ENCODE measurements at regions not wholly inside any gene's neighbourhood (a gene's known extent, or its start where the extent isn't known, plus 50 kb on each side); places are given as distances from the start of the nearest gene placed in this dataset.

DNA sequence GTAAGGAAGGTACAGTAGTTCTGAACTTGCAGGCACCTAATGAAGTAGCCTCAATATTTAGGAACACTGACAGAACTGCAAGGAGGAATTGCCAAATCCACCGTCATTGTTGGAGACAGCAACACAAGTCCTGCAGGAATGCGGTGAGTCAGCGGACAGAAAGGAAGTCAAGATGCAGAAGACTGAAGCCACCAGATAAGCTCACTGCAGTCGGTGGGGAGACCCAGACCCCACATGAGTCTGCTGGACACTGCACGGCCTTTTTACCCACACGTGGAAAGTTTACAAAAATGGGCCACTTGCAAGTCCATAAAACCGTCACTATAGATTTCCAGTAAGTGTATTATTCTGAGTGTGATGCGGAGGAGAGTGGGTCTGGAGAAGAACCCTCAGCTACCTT, 1471.6 kb downstream of the TBC1D22A start:
- DNase-seq: no peak

GRCh38 chr22:48233586-48233985, 1471.1 kb downstream of the TBC1D22A start:
- no peak for DNase-seq

DNA sequence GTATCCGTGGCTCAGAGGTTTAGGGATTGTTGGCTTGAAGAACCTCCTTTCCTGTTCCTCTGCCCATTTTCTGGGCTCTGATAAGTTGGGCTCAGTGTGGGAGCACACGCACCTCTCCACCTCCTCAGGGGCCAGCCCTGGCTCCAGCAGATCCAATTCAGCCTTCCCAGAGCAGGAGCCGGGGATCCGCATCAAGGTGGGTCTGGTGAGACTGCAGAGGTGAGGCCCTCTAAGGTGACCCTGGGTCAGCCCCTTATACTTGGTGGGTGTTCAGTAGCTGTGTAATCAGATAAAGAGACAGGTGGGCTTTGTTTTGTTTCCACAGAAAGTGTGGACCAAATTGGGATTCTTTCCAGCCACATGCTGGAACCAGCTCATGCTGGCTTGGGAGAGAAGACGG, 1466.0 kb downstream of the TBC1D22A start:
- no peak for DNase-seq

- no peak for DNase-seq
Measured at GRCh38 chr22:48227341-48228018, 1465.0 kb downstream of the TBC1D22A start.

DNA sequence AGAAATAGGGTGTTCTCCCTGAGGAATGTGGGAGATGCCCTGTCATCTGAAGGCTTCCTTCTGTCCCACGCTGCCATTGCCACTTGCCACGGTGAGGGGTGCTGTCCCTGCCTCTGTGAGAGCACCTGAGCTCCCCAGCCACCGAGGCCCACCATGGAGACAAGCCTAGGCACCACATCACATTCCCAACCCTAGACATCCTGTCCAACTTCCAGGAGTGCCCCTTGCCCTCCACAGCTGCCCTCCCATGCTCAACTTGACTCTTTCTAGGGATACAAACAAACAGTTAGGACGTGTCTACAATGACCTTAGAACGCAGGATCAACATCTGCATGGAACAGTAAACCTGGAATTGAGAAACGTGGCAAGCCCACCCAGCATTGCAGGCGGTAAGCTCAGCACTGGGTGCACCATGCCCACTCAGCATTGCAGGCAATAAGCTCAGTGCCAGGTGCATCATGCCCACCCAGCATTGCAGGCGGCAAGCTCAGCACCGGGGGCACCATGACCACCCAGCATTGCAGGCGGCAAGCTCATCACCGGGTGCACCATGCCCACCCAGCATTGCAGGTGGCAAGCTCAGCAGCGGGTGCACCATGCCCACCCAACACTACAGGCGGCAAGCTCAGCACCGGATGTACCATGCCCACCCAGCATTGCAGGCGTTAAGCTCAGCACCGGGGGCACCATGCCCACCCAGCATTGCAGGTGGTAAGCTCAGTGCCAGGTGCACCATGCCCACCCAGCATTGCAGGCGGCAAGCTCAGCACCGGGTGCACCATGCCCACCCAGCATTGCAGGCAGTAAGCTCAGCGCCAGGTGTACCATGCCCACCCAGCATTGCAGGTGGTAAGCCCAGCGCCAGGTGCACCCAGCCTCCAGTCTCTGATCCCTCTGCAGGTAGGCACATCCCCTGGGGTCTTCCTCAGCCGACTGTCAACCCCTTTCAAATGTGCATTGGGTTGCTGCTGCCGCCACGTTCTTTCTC, 1463.9 kb downstream of the TBC1D22A start:
- DNase-seq: no peak

DNA sequence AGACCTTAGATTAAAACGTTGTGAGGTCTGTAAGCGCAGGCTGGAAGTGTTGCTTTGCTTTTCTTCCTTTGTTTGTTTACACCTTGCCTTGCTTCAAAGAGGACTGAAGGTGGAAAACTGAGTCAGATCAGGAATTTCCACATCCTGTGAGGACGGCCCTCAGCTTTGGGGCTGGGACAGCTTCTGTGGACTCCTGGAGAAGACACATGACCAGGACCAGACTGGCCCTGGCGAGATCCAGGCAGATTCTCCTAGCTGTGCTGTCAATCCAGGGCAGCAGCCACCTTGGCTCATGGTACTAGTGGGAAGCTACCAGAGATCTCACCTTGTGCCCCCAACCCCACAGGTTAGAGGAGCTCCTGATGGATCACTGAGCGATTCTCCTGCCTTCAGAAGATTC, 1461.9 kb downstream of the TBC1D22A start:
- DNase-seq: no peak

- no peak for DNase-seq
Measured at GRCh38 chr22:48223488-48224190, 1461.2 kb downstream of the TBC1D22A start.

DNA sequence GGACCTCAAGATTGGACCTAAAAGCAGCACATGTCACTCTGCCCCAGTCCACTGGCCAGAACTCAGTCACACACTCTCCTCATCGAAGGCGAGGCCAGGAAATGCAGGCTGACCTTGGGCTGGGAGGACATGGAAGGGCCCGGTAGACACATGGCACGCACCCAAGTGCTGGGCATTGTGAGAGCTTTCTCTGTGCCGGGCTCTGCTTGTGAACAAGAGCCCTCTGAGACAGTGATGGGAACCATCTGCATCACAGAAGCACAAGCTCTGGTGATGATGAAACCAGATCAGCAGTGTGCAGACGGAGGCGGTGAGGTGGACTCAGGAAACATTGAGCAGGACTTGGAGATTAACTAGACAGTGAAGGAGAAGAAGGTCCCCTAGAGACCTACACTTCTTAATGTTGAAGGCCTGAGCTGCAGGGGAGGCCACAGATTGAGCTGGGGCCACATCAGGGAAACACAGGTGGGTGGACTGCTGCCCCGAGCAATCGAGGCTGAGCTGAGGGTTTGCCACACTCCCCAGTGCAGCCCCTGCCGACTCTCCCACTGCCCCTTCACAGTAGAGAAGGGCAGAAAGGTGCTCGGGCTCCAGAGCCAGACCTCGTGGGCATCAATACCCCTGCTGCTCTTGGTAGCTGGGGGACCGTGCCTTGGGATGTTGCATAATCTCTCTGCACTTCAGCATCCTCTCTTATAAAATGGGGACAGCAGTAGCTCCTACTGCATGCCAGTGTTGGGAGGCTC, 1460.5 kb downstream of the TBC1D22A start:
- DNase-seq: no peak

- no peak for DNase-seq
Measured at GRCh38 chr22:48218889-48219420, 1456.5 kb downstream of the TBC1D22A start.

DNA sequence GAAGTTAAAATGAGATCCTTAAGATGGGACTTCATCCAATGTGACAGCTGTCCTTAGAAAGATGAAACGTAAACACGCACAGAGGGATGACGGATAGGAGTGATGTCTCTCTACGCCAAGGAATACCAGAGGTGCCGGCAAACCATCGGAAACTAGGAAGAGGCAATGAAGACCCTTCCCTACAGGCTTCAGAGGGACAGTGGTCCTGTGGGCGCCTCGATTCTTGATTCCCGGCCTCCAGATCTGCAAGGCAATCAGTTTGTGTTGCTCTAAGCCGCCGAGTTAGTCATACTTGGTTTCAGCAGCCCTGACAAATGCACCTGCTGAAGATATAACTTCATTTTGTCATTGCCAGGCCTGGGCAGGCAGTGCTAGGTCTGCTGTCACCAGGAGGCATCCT, 1455.1 kb downstream of the TBC1D22A start:
- DNase-seq: no peak

DNA sequence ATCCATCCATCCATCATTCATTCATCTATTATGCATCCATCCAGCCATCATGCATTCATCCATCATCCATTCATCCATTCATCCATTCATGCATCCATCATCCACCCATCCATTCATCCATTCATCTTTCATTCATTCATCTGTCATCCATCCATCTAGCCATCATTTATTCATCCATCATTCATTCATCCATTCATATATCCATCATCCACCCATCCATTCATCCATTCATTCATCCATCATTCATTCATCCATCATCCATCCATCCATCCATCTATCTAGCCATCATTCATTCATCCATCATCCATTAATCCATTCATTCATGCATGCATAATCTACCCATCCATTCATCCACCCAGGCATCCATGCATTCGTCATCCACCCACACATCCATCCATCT, 1450.3 kb downstream of the TBC1D22A start:
- no peak for DNase-seq

GRCh38 chr22:48210812-48211211, 1448.4 kb downstream of the TBC1D22A start:
- DNase-seq: no peak

DNA sequence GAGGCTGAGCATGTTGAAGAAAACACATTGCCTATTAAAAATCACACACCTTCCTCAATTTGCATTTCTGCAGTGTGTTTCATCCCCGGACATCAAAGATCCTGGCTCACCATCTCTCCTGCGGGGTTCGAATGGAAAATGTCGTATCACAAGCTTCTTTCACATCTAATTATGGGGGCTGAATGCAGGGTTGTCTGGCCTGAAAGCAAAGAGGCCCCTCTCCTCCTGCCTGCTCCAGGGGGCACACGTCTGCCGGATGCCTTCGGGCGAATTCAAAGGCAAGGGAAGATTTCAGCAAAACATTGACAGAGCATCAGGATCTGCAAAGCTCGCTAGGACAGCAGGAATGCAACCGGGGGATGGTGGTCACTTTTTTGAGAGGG, 1447.7 kb downstream of the TBC1D22A start:
- DNase-seq: no peak

DNA sequence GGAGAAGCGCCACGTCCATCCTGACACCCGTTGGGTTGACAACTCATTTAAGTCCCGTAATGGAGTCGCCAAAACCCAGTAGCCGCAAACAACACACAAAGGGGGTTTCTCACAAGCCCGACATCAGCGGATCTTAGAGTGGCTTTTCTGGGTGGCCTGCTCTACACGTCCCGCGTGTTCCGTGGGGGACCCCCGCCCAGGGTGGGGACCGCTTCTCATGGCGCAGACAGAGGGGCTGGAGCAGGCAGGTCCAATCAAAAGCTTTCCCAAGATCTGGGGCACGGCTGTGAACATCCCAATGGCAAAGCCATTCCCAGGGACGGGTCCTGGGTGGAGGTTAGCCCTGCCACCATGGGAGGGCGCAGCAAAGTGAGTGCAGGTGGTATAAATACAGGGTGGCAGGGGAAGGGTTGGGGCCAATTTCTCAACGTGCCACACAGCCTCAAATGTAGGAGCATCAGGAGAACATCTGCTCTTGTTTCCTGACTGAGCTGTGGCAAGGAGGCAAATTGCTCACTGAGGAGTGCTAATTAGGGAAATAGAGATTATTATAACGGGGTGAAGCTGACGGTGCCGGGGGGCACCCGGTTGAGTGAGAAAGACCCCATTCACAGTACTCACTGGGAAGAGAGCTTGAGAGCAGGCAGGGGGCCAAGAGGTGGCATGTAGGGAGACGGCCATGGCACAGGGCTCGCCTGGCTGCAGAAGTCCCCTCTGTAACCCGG, 1447.2 kb downstream of the TBC1D22A start:
- DNase-seq: no peak

DNA sequence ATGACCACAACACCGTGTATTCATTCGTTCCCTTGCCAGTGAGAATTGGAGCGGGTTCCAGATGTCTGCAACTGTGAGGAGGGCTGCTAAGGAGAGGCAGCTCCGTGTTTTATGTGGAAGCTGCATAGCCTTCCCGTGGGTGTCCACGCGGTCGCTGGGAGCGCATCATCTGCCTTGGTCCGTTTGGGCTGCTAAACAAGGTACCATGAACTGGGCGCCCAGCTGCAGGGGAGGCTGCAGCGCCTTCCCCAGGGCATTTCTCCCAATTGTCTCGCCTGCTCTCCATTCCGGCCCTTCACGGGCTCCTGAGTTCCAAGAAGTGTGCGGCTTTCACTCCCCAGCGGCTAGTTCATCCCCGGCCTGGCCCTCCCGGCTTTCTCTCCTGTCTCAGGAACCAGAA, 1446.4 kb downstream of the TBC1D22A start:
- no peak for DNase-seq

DNA sequence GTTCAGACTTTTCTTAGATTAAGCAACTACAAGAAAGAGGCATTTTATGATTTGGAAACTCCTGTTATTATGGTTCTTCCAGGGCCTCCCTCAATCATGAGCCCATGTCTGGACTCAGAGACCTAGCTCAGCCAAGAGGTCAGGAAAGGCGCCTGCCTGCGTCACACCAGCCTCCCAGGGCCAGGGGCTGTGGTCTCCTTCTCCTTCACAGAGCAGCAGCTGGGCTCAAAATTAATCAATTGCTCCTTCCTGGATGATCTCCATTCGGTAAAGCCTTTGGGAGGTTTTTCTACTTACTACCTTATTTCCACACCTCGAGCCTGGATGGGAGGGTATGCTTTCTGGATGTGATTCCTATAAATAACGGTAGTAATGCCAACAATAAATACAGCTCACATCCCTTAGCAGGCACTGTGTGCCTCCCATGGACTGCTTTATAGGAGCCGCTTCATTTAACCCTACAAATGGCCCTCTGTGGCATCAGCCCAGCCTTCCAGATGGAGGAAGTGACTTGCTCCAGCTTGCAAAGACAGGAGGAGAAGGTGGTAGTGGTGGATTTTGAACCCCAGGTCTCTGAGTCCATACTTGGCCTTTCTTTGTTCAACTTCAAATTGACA, 1445.6 kb downstream of the TBC1D22A start:
- no peak for DNase-seq

GRCh38 chr22:48205790-48206189, 1443.3 kb downstream of the TBC1D22A start:
- DNase-seq: no peak

DNA sequence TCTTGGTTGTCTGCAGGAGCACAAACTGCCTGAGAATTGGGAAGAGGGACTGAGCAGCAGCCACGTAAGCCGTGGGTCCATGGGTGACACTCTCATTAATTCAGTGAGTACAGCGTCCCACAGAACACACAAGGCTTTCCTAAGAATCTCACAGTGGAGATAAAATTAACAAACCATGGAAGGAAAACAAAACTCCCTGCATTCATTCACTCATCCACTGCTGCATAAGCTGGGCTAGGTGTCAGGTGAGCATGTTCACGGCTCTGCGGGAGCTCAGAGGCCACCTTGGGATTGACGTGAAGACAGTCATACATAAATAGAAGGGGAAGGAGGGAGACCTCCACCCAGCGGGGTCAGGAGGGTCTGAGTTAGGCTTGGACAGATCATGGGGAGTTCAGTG, 1442.7 kb downstream of the TBC1D22A start:
- no peak for DNase-seq

DNA sequence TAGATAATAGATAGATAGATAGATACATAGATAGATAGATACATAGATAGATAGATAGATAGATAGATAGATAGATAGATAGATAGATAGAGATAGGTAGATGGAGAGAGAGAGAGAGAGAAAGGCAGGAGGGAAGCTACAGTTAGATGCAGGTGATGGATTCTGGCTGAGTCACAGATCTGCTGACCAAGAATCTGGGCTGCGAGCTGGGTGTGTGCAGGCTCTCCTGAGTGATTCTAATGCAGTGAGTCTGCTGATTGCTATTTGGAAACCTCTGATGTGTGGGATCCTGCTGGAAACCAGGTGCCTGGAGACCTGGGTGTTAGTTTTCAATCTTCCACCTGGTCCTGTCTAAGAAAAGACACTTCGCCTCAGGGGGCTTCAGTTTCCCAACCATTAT, 1441.8 kb downstream of the TBC1D22A start:
- DNase-seq: no peak

DNA sequence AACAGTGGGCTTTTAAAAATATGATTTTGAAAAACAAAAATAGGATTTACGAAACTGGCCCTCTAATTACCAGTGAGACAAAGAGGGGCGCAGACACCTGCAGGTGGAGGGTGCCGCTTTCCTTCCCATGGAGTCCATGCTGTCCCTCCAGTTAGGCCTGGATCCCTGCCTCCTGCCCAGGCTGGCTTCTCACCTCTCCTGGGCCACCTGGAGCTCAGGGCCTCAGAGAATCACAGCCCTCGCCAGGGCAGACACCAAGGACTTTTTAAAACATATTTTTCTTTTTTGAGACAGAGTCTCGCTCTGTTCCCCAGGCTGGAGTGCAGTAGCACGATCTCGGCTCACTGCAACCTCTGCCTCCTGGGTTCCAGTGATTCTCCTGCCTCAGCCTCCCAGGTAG, 1437.2 kb downstream of the TBC1D22A start:
- no peak for DNase-seq

Data from CD4-positive, alpha-beta T cell treated with Interleukin-17A for 4 hours (primary cell).